ENCODE measurements at regions not wholly inside any gene's neighbourhood (a gene's known extent, or its start where the extent isn't known, plus 50 kb on each side); places are given as distances from the start of the nearest gene placed in this dataset.

GRCh38 chr11:69985641-69986439 is 92.3 kb upstream of the ANO1 start:
- no peak overlapping the region for H3K4me3 Mint-ChIP-seq
- DNase-seq, result no peak
- no peaks in the 10 kb centered on the region for H3K36me3 Mint-ChIP-seq
- no peak overlapping the region for H3K27ac Mint-ChIP-seq
- peaks cover 0 to 2% (median 0%) of the 10 kb centered on the region in 6 donors for H3K9me3 Mint-ChIP-seq
- no peaks in the 10 kb centered on the region for H3K4me1 Mint-ChIP-seq
- peaks cover 0 to 21% (median 12%) of the 10 kb centered on the region in 3 donors for H3K27me3 Mint-ChIP-seq (ENCODE audit: low read depth in 3 of 3)

- Mint-ChIP-seq H3K27me3 (ENCODE audit: low read depth in 3 of 3) (peaks cover 0 to 23% (median 12%) of the 10 kb centered on the region in 3 donors), H3K9me3 (peaks cover 0 to 2% (median 0%) of the 10 kb centered on the region in 6 donors), H3K4me1 (no peaks in the 10 kb centered on the region), H3K36me3 (no peaks in the 10 kb centered on the region), H3K27ac (no peak overlapping the region), H3K4me3 (no peak overlapping the region)
- DNase-seq, result no peak
Measured at GRCh38 chr11:69986440-69986787, 91.7 kb upstream of the ANO1 start.

- H3K27ac Mint-ChIP-seq, result no peak overlapping the region
- H3K4me3 Mint-ChIP-seq, result no peak overlapping the region
- H3K36me3 Mint-ChIP-seq, result no peaks in the 10 kb centered on the region
- no peaks in the 10 kb centered on the region for H3K9me3 Mint-ChIP-seq
- peaks cover 0 to 23% (median 12%) of the 10 kb centered on the region in 3 donors for H3K27me3 Mint-ChIP-seq (ENCODE audit: low read depth in 3 of 3)
- no peak for DNase-seq
- no peaks in the 10 kb centered on the region for H3K4me1 Mint-ChIP-seq
Measured at GRCh38 chr11:69986830-69987229, 91.3 kb upstream of the ANO1 start.

GRCh38 chr11:69992026-69992425 is 86.1 kb upstream of the ANO1 start:
- Mint-ChIP-seq H3K4me1 (no peaks in the 10 kb centered on the region), H3K27ac (no peak overlapping the region), H3K36me3 (no peaks in the 10 kb centered on the region), H3K9me3 (peaks cover 0 to 7% (median 0%) of the 10 kb centered on the region in 6 donors), H3K27me3 (ENCODE audit: low read depth in 3 of 3) (peaks cover 1 to 19% (median 5%) of the 10 kb centered on the region in 3 donors), H3K4me3 (no peak overlapping the region)
- DNase-seq, result no peak

- Mint-ChIP-seq H3K27me3 (ENCODE audit: low read depth in 3 of 3) (peaks cover 0 to 17% (median 5%) of the 10 kb centered on the region in 3 donors), H3K9me3 (peaks cover 0 to 7% (median 0%) of the 10 kb centered on the region in 6 donors), H3K4me1 (no peaks in the 10 kb centered on the region), H3K4me3 (no peak overlapping the region), H3K27ac (no peak overlapping the region), H3K36me3 (no peaks in the 10 kb centered on the region)
- no peak for DNase-seq
Measured at GRCh38 chr11:69992943-69993694, 85.0 kb upstream of the ANO1 start.

- Mint-ChIP-seq H3K4me3 (no peak overlapping the region), H3K27me3 (ENCODE audit: low read depth in 3 of 3) (peaks cover 0 to 17% (median 5%) of the 10 kb centered on the region in 3 donors), H3K4me1 (no peaks in the 10 kb centered on the region), H3K27ac (no peak overlapping the region), H3K9me3 (peaks cover 0 to 7% (median 0%) of the 10 kb centered on the region in 6 donors), H3K36me3 (no peaks in the 10 kb centered on the region)
- no peak for DNase-seq
Measured at GRCh38 chr11:69994810-69995209, 83.3 kb upstream of the ANO1 start.

GRCh38 chr11:69995697-69996096 is 82.4 kb upstream of the ANO1 start:
- Mint-ChIP-seq H3K27me3 (ENCODE audit: low read depth in 3 of 3) (peaks cover 0 to 16% (median 5%) of the 10 kb centered on the region in 3 donors), H3K36me3 (no peaks in the 10 kb centered on the region), H3K9me3 (peaks cover 0 to 7% (median 0%) of the 10 kb centered on the region in 6 donors), H3K4me3 (no peak overlapping the region), H3K4me1 (no peaks in the 10 kb centered on the region), H3K27ac (no peak overlapping the region)
- DNase-seq, result no peak

- Mint-ChIP-seq H3K36me3 (no peaks in the 10 kb centered on the region), H3K9me3 (peaks cover 0 to 7% (median 0%) of the 10 kb centered on the region in 6 donors), H3K4me1 (no peaks in the 10 kb centered on the region), H3K4me3 (no peak overlapping the region), H3K27ac (no peak overlapping the region), H3K27me3 (ENCODE audit: low read depth in 3 of 3) (peaks cover 2 to 12% (median 5%) of the 10 kb centered on the region in 3 donors)
- no peak for DNase-seq
Measured at GRCh38 chr11:69996451-69996850, 81.7 kb upstream of the ANO1 start.

- Mint-ChIP-seq H3K27ac (no peak overlapping the region), H3K4me3 (no peak overlapping the region), H3K27me3 (ENCODE audit: low read depth in 3 of 3) (peaks cover 2 to 12% (median 5%) of the 10 kb centered on the region in 3 donors), H3K4me1 (no peaks in the 10 kb centered on the region), H3K9me3 (peaks cover 0 to 7% (median 0%) of the 10 kb centered on the region in 6 donors), H3K36me3 (no peaks in the 10 kb centered on the region)
- no peak for DNase-seq
Measured at GRCh38 chr11:69997352-69997751, 80.8 kb upstream of the ANO1 start.

- Mint-ChIP-seq H3K27ac (no peak overlapping the region), H3K27me3 (ENCODE audit: low read depth in 3 of 3) (peaks cover 2 to 10% (median 4%) of the 10 kb centered on the region in 3 donors), H3K4me3 (no peak overlapping the region), H3K9me3 (peaks cover 0 to 1% (median 0%) of the 10 kb centered on the region in 6 donors), H3K36me3 (no peaks in the 10 kb centered on the region), H3K4me1 (no peaks in the 10 kb centered on the region)
- no peak for DNase-seq
Measured at GRCh38 chr11:69999721-70000120, 78.4 kb upstream of the ANO1 start.

GRCh38 chr11:70000228-70000627 is 77.9 kb upstream of the ANO1 start:
- Mint-ChIP-seq H3K27ac (no peak overlapping the region), H3K9me3 (no peaks in the 10 kb centered on the region), H3K4me3 (no peak overlapping the region), H3K27me3 (ENCODE audit: low read depth in 3 of 3) (peaks cover 2 to 10% (median 4%) of the 10 kb centered on the region in 3 donors), H3K4me1 (no peaks in the 10 kb centered on the region), H3K36me3 (no peaks in the 10 kb centered on the region)
- DNase-seq, result no peak

- peaks cover 2 to 8% (median 4%) of the 10 kb centered on the region in 3 donors for H3K27me3 Mint-ChIP-seq (ENCODE audit: low read depth in 3 of 3)
- H3K36me3 Mint-ChIP-seq, result no peaks in the 10 kb centered on the region
- H3K4me1 Mint-ChIP-seq, result no peaks in the 10 kb centered on the region
- H3K27ac Mint-ChIP-seq, result no peak overlapping the region
- no peak for DNase-seq
- H3K4me3 Mint-ChIP-seq, result no peak overlapping the region
- H3K9me3 Mint-ChIP-seq, result no peaks in the 10 kb centered on the region
Measured at GRCh38 chr11:70001246-70001645, 76.9 kb upstream of the ANO1 start.

GRCh38 chr11:70002433-70002832 is 75.7 kb upstream of the ANO1 start:
- H3K4me1 Mint-ChIP-seq, result no peaks in the 10 kb centered on the region
- H3K9me3 Mint-ChIP-seq, result no peaks in the 10 kb centered on the region
- DNase-seq, result peak in 1 of 3 donors; percentile 11
- H3K27ac Mint-ChIP-seq, result no peak overlapping the region
- peaks cover 2 to 4% (median 4%) of the 10 kb centered on the region in 3 donors for H3K27me3 Mint-ChIP-seq (ENCODE audit: low read depth in 3 of 3)
- H3K4me3 Mint-ChIP-seq, result no peak overlapping the region
- H3K36me3 Mint-ChIP-seq, result no peaks in the 10 kb centered on the region

GRCh38 chr11:70005107-70005818 is 72.9 kb upstream of the ANO1 start:
- H3K27me3 Mint-ChIP-seq (ENCODE audit: low read depth in 3 of 3), result peaks cover 0 to 2% (median 0%) of the 10 kb centered on the region in 3 donors
- H3K4me1 Mint-ChIP-seq, result no peaks in the 10 kb centered on the region
- H3K9me3 Mint-ChIP-seq, result no peaks in the 10 kb centered on the region
- H3K27ac Mint-ChIP-seq, result no peak overlapping the region
- no peak for DNase-seq
- no peaks in the 10 kb centered on the region for H3K36me3 Mint-ChIP-seq
- no peak overlapping the region for H3K4me3 Mint-ChIP-seq
